ENCODE measurements at regions not wholly inside any gene's neighbourhood (a gene's known extent, or its start where the extent isn't known, plus 50 kb on each side); places are given as distances from the start of the nearest gene placed in this dataset.

DNA sequence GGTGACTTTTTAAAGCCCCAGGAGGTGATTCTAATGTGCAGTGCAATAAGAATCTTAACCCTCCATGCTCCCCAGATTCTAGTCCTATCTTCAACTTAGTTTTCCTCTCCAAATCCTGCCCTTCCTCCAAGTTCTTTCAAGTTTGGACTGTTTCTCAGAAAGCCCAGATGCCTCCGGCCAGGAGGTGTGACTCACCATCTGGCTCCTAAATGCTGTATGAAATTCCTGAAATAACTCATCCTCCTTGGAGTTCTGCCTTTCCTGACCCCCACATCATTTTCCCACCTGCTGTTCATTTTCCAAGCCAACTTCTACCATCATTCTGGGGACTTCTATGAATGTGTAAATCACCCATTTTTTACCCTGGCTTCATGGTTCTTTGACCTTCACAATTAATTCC lies 118.2 kb upstream of the NOL4 start:
- TF ChIP-seq POLR2A (IDR thresholded peaks at IDR 0.05) (no peak), CTCF (IDR thresholded peaks at IDR 0.05) (no peak)

All from uterus (tissue), 2 donors.